NOMO-1 (cell line): ENCODE measurements at regions not wholly inside any gene's neighbourhood (a gene's known extent, or its start where the extent isn't known, plus 50 kb on each side); places are given as distances from the start of the nearest gene placed in this dataset.

Experiments
- DNase-seq, 2 experiments: peaks; one replicate each; lab custom pipeline; 2025; ENCODE audit not compliant: unreplicated experiment in 2 of 2; lab: John Stamatoyannopoulos, UW

DNA sequence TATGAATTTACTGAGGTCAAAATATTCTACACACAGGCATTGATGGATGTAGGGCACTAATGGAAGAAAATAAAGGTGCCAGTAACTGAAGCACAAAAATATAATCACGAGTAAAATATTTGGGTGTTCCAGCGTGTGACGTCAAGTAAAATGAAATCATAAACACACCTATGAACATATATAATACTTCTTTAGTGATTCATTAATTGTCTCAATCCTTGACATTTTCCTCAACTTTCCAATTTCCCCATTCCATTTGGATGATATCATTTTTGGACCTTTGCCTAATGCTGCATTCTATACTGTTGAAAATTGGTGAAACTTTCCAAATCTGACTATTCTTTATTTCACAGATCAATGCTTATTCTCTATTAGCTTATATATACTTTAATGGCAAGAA is 649.3 kb downstream of the GALC start:
- no peak for DNase-seq

DNA sequence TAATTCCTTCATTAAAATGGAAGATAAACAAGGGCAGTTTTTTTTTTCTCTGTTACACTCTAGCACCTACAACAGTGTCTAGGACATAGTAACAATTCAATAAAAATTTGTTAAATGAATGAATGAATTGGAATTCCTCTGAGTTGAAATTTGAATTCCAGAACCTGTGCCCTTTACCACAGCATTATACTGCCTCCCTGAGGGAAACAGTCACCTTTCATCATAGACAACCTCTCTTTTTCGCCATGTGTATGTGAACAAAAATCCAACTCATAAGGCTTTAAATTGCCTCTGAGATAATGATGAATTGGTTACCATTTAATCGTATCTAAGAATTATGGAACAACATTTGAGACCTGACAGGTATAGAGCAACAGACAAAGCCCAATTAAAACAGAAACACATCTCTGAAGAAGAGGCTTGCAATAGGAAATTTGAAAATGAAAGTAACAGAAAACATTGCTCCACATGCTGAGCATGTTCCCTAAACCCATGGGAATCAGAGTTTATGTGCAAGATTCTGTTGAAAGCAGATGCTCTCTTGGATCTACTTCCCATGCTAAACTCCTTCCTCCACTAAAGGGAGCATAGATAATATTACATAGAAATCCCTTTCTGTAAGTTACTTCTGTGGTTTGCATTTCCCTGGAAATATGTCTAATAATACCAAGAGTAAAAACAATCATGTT is 657.8 kb downstream of the GALC start:
- DNase-seq, result no peak

DNA sequence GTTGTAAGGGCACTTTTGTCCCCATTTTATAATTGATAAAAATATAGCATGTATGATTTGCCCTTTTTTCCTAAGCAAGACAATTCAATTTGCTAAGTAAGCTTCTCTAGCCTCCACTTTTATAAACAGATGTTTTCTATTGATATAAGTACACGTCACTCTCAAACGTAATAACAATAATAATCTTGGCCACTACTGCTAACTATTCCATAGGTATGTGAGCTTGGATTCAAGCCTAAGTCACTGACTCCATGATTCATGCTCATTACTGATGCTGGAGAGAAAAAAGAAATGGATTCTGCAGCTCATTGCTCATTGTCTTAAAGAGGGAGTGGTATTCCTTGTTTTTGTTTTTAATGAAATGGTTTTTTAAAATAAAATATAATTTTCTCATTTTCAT is 661.0 kb downstream of the GALC start:
- DNase-seq, result no peak

DNA sequence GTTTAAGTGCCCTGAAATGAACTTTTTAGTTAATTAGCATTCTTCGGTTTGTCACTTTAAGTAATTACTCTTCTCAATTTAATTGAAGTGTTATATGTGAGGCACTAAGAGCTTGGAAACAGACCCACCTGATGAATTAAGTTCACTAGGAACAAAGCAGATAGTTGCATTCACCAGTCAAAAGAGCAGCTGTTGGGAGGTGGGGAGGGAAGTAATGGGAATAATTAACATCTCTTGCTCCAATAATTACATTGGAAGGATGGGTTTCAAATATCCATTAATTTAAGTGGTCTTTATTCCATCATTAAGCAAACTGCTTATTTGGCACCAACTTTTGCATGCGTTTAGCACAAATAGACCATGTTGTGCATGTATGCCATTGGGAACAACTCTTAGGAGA is 667.2 kb downstream of the GALC start:
- DNase-seq, result no peak

DNA sequence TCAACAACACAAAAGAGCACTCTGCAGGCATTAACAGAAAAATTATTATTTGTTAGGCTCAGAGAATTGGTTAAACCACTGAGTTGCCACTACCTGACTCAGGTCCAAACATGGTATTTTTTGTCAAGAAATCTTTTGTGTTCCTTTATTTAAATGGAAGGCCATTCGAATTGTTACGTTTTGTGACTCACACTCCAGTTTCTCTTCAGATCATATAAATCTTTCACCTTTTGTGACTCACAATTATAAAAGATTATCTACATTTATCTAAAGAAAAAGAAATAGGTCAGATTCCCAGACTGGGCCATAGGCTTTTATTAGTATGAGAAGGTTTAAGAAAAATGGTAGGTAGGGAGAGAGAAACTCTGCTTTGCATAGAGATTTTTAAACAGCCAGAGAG is 669.8 kb downstream of the GALC start:
- DNase-seq, result no peak

- DNase-seq, result no peak
Observed at GRCh38 chr14:87321548-87321947, 671.4 kb downstream of the GALC start.

GRCh38 chr14:87312894-87313205 is 680.1 kb downstream of the GALC start:
- no peak for DNase-seq

- no peak for DNase-seq
Observed at GRCh38 chr14:87312169-87312893, 680.7 kb downstream of the GALC start.

DNA sequence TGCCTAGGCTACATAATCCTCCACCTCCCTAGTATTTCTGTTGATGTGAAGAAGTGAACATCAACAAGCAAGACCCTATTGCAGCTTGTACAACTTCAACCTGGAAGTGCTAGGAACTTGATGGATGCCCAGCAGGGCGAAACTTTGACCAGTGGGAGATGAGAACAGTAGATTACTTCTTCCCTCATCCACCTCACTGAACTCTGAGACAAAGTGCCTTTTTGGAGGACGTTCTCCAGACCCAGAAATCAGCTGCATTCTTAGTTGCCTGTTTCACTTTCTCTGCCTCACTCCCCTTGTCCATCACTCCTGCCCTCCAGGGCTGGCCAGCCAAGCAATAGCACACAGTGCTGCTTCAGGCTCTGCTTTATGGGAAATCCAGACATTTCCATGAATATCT is 683.4 kb downstream of the GALC start:
- DNase-seq, result no peak

GRCh38 chr14:87306409-87307168 is 686.4 kb downstream of the GALC start:
- no peak for DNase-seq

- no peak for DNase-seq
Observed at GRCh38 chr14:87305345-87305744, 687.6 kb downstream of the GALC start.

DNA sequence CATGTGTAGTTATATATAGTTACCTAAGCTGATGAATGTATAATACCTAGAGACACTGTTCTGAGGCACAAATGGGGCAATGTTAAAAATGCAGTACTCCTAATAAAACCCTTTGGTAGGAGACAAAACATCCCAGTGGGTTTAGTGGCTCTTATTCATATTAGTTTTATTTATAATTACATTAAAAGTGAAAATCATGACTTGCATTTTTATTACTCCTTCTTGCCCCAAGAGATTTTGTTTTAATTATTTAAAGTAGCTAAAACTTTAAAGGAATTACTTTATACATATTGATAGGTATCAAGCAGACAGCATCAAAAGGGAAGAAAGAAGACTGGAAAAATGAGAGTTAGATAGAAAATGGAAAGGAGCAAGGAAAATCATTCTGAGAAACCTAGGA is 688.6 kb downstream of the GALC start:
- no peak for DNase-seq

DNA sequence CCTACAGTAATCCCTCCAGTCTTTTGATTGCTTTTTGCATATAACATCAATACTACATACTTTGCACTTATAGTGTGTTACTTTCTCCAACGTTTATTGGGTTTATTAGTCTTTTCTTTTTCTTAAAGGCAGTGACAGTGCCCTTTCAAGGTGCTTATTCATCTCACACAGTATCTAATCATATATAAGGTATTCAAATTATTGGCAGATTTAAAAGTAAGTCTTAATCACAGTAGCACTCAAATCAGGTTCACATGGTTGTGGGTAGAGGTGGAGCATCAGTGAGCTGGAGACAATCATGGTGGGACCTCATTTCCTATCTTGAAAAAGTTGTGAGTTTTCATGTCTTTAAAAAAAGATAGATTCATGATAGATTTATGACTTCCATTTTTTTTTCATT is 706.2 kb downstream of the GALC start:
- DNase-seq, result no peak

DNA sequence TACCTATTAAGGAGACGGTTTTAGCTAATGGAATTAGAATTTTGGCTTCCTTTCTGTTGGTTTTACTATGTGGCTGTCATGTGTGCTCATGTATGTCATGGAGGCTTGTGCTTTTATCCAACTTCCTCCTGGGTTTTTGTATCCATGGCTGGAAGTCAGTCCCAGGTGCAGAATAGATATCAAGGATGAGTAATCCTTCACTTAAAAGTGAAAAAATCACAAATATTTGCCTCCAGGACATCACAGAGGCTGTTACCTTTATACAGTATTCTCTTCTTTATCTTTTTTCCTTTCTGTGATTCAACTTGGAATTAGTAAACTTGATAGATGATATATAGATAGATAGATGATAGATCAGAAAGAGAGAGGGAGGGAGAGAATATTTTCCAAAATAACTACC is 706.8 kb downstream of the GALC start:
- no peak for DNase-seq

DNA sequence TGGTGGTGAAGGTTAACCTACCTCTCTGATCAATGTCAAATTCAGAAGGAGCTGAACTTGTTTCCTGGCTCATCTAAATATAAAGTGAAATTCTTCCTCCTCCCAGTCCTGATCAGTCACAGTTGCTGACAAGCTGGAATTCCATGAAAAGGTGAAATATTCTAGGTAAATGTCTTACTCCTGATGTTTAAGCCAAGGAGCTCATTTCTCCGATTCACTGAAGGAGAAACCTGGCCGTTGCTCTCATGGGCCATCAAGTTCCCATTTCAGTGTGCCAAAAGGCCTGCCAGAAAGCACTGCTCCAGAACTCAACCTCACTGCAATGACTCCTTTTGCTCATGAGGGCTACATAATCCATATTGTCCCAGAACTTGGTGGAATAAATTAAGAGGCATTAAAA is 707.5 kb downstream of the GALC start:
- no peak for DNase-seq

DNA sequence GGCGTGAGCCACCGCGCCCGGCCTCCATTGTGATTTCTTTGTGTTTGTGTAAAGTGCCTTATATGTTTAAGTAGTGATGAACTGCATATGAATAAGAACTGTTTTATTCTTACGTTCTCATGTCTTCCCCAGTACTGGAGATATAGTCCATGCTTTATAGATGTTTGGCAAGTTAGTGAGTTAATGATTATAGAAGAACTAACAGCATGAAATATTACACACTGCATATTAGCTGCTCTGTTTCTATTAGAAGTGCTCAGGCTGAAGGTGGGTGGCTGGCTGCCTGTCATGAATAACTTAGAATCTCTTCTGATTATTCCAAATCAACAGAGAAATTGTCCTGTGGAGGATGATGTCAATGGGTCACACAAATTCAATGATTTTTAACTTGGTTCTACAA is 709.4 kb downstream of the GALC start:
- DNase-seq, result no peak

GRCh38 chr14:87282266-87282665 is 710.7 kb downstream of the GALC start:
- no peak for DNase-seq

DNA sequence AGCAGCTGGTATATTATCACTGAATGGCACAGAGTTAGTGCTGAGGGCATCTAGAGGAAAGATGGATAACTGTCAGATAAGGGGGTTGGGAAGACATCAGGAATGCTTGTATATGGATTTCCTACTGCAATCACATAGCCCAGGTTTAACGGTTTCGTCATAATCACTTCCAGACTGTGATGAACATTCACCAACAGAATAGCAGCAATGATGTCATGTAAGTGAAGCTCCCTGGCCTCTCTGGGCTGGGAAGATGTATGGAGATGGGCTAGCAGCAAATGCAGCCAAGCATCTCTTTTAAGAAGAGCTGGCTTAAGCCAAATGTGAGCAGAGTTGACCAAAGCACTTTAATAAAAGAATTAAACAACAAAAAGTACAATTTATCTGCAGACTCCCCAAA is 714.6 kb downstream of the GALC start:
- no peak for DNase-seq

DNA sequence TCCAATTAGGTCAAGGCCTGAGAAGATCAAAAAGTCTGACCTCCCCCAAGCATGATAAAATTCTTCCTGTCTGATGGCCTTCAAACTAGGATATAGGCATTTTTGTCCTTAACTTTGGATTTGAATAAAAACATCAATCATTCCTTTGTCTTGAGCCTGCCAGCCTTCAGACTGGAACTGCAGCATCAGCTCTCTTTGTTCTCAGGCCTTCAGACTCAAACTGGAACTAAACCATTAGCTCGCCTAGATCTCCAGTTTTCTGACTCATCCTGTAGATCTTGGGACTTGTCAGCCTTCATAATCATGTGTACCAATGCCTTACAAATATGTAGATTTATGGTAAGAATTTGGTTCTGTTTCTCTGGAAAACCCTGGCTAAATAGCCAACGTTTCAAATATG is 721.7 kb downstream of the GALC start:
- no peak for DNase-seq

- DNase-seq, result no peak
Observed at GRCh38 chr14:87268997-87269396, 724.0 kb downstream of the GALC start.

DNA sequence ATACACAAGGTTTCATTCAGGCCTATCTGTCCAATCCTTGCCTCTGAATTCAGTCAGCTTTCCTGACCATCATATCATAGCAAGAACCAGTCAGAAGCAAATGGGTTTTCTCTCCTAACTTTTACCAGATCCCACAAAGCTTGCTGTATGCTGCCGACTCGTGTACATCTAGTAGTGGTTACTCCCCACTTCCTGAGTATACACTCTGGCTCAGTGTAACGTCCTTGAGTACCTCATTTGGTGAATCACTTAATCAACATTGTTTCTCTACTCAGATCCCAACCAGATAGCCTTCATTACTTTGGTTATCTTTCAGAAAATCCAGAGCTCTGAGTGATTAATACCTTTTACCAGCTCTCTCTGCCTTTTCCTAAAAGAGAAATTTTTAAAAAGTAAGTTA is 728.2 kb downstream of the GALC start:
- no peak for DNase-seq

DNA sequence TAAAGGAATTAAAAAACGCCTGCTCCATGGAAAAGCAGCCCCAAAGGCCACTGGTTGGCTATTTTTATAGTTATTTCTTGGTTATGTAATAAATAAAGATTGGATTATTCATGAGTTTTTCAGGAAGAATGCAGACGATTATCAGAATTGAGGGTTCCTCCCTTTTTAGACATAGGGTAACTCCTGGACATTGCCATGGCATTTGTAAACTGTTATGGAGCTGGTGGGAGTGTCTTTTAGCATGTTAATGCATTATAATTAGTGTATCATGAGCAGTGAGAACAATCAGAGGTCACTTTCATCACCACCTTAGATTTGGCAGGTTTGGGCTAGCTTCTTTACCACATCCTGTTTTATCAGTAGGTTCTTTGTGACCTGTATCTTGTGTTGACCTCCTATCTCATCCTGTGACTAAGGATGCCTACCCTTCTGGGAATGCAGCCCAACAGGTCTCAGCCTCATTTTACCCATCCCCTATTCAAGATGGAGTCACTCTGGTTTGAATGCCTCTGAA is 728.7 kb downstream of the GALC start:
- DNase-seq, result no peak
